GM13976 (cell line): ENCODE measurements at regions not wholly inside any gene's neighbourhood (a gene's known extent, or its start where the extent isn't known, plus 50 kb on each side); places are given as distances from the start of the nearest gene placed in this dataset.
A peak's percentile ranks its signal among the peaks of the same experiment; 100 is the strongest.

Experiments used
- DNase-seq: peaks from one replicate; pipeline ENCODE4 v3.0.0; 2012; ENCODE audit warnings: low spot score
- CTCF ChIP-seq: IDR thresholded peaks from 2 replicates; pipeline ENCODE4 v1.5.1; 2012; ENCODE audit warnings: borderline replicate concordance, mild to moderate bottlenecking; ENCODE audit not compliant: insufficient read depth; ENCODE audit errors: extremely low read depth, missing control alignments, control extremely low read depth
- in situ Hi-C: fragments of 300-500 bp; cut with MboI; formaldehyde crosslinking; loops from one replicate; pipeline ENCODE4 v1.12.0; 2022; ENCODE audit warnings: low sequenced_read_pairs, mixed read lengths, inconsistent platforms; ENCODE audit not compliant: unreplicated experiment

GRCh38 chr5:89236900-89237299 is 353.9 kb upstream of the MEF2C start:
- no peak for DNase-seq
- no peak for TF ChIP-seq CTCF
- in situ Hi-C loops = no loop called here

GRCh38 chr5:89233462-89233861 is 350.5 kb upstream of the MEF2C start:
- no peak for TF ChIP-seq CTCF
- DNase-seq = no peak
- in situ Hi-C loops = no loop called here

GRCh38 chr5:89232139-89232603 is 349.2 kb upstream of the MEF2C start:
- in situ Hi-C loops = no loop called here
- TF ChIP-seq CTCF = no peak
- DNase-seq = peak; percentile 42

- no peak for DNase-seq
- in situ Hi-C loops = no loop called here
Observed at GRCh38 chr5:89230178-89230577, 347.2 kb upstream of the MEF2C start.

GRCh38 chr5:89229331-89230070 is 346.5 kb upstream of the MEF2C start:
- TF ChIP-seq CTCF = no peak
- in situ Hi-C loops = no loop called here
- no peak for DNase-seq

More at GRCh38 chr5:89230178-89230577, 347.2 kb upstream of the MEF2C start:
- TF ChIP-seq CTCF = no peak

GRCh38 chr5:89228355-89228754 is 345.4 kb upstream of the MEF2C start:
- TF ChIP-seq CTCF = no peak
- in situ Hi-C loops = no loop called here

More at GRCh38 chr5:89228355-89228754, 345.4 kb upstream of the MEF2C start:
- DNase-seq = no peak
